NCI-H526 treated with DMSO at 0.1 percent for 48 hours (cell line): ENCODE measurements at regions not wholly inside any gene's neighbourhood (a gene's known extent, or its start where the extent isn't known, plus 50 kb on each side); places are given as distances from the start of the nearest gene placed in this dataset.
"Not testable (repeated sequence)": the region's sequence is repeated elsewhere in the genome, so short reads cannot be mapped to it uniquely, and the experiment has no call there.

Source experiments
- DNase-seq: peaks from one replicate; lab custom pipeline; 2025; lab: John Stamatoyannopoulos, UW

DNA sequence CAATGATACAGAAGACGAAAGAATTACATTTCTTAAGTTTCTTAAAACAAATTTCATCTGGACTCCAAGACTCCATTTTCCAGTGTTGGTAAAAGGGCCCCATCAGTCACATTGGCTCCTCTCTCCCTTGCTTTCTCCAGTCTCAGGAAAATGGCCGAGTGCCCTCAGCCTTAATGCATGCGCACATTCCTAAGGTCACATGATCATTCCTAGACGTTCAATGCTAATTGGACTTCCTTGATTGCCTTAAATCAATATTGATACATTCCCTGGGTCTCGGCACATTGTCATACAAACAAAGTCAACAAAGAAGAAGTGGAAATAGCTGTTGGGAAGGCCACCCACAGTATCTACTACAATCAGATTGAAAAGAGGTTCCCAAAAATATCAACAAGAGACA, 413.6 kb upstream of the GRAMD2B start:
- DNase-seq: no peak

GRCh38 chr5:126011526-126011925, 411.7 kb upstream of the GRAMD2B start:
- not testable (repeated sequence) for DNase-seq

GRCh38 chr5:126014676-126015075, 408.5 kb upstream of the GRAMD2B start:
- no peak for DNase-seq

DNA sequence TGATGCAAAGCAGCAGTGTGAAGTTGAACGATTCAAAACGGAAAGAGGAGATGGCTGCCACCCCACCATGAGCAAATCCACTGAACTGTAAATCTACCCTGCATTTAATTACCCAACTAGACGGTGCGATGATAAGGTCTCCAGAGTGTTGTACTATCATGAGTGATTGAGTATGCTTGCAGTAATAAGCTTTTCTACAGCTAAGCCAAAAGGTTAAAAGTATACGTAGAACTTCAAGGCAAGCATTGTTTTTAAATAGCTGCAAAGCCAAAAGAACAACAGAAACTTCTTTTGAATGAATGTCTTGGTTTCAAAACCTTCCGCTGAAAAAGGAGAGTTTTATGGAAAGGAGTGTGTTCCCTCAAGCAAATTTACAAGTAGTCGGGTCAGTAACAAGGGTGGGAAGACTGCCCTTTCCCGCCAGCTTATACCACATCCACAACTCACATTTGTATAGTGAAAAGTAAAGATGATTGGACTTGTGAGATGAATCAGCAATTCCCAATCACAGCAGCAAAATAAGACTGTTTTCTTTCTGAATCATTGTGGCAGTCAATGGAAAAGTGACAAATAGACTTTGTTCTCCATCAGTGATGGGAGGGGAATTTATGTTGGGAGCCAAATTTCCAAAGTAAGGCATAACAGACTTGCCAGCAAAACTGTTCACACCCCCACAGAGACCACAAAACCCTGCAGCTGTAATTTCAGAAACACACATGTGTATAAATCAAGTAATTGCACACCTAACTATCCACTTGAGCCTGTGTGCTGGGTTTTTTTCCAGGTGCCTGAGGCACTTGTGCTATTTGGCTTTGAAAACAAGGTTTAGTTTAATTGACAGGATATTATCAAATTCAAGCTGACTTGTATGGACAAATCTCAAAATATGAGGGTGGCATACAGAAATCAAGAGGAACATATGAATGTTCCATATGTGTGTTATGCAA, 407.7 kb upstream of the GRAMD2B start:
- peak; percentile 56 for DNase-seq

GRCh38 chr5:126016256-126016655, 407.0 kb upstream of the GRAMD2B start:
- DNase-seq: no peak

DNA sequence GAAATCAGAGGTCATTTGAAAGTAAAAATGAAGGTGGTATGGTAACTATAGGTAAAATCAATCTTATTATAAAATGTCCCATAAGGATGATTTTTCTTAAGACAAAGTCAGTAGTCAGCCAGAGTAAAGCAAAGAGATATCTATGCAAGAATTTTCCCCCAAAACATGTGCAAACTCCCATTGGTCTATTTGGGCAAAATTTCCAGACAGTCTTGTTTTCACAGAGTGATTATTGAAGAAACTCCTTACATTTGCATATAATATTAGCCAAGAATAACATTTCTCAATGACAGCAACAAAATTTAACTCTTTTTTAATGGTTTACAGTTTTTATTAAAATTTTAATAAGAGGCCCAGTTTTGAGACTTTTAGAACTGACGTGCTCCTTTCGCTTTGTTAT, 406.1 kb upstream of the GRAMD2B start:
- DNase-seq: no peak

- DNase-seq: no peak
These were observed 402.4 kb upstream of the GRAMD2B start for GRCh38 chr5:126020770-126021169.

GRCh38 chr5:126023994-126024441, 399.2 kb upstream of the GRAMD2B start:
- no peak for DNase-seq

GRCh38 chr5:126027149-126027548, 396.1 kb upstream of the GRAMD2B start:
- DNase-seq: no peak

GRCh38 chr5:126027652-126028051, 395.6 kb upstream of the GRAMD2B start:
- no peak for DNase-seq

DNA sequence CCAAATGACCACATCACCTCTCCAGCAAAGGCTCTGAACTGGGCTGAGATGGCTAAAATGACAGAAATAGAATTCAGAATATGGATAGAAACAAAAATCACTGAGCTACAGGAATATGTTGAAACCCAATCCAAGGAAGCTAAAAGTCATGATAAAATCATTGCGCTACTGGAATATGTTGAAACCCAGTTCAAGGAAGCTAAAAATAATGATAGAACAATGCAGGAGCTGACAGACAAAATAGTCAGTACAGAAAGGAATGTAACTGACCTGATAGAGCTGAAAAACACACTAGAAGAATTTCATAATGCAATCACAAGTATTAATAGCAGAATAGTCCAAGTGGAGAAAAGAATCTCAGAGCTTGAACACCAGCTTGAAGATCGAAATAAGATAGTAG, 394.9 kb upstream of the GRAMD2B start:
- DNase-seq: no peak

DNA sequence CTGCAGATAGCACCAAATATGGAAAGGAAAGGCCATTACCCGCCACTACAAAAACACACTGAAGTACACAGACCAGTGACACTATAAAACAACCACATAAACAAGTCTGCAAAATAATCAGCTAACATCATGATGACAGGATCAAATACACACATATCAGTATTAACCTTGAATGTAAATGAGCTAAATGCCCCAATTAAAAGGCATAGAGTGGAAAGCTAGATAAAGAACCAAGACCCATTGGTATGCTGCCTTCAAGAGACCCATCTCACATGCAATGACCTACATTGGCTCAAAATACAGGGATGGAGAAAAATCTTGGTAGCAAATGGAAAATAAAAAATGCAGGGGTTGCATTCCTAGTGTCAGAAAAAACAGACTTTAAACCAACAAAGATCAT, 393.9 kb upstream of the GRAMD2B start:
- not testable (repeated sequence) for DNase-seq

GRCh38 chr5:126030698-126031097, 392.5 kb upstream of the GRAMD2B start:
- no peak for DNase-seq

DNA sequence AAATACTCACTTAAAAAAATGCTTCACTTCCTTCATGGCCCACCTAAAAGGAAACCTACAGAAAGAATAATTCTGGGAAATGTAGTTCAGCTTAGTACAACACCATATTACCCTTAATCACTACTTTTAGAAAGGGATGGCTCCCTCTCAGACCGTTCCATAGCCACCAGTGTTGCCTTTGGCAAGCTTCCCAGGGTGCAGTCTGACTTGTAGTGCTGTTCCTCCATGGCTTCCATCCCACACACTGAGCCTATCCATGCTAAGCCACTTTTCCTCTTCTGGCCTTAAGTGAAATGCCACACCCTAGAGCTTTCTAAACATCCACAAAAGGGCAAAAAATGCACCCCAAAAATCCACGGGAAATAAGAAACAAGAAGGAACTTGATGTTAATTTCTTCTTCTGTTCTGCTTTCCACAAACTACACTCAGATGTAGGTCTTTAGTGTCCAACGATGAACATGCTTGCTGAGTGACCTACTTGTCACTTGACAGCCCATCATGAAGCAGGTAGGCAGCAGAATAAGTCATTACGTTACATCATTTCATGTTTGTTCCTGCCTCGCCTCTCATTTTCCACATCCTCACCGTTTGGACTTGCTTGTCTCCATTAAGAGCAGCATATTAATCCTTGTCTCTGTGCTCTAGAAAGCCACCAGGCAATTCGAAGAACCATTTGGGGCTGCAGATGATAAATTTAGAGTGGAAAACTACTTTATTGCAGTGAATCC, 391.1 kb upstream of the GRAMD2B start:
- no peak for DNase-seq

DNA sequence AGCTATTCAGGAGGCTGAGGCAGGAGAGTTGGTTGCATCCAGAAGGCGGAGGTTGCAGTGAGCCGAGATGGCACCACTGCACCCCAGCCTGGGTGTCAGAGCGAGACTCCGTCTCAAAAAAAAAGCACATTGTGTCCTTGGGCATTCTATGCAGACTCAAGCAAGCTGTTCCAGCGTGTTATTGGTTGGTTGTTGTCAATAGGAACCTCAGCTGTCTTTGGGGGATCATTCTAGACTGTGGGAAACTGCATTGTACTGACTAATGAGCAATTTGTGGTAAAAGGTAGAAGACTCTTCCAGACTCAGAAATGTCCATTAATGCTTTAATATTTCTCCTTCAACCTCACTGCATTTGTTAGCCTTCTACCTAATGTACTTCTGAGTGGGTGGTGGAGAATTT, 379.5 kb upstream of the GRAMD2B start:
- no peak for DNase-seq

DNA sequence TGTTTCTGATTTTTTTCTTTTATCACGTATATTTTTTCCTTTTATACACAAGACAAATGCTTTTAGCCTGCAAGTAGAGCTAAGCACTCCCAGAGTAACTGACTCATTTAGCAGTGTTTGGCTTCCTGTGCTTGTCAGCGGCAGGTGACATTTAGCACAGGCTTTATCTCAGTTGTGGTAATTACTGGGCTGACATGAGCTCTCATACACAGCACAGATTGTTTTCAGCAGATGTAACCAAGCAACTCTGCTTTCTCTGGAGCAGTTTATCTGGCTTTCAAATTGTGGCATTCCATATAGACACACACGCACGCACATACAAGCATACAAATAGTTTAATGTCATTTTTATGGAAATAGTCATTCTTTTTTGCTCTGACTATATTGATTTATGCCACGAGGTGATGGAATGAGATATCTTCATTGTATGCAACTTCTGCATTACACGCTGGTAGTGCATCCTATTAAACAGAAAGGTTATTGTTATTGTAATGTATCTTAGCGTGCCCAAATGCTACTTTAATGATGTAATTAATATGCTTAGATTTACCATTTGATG, 379.0 kb upstream of the GRAMD2B start:
- peak; percentile 14 for DNase-seq

- no peak for DNase-seq
These were observed 378.2 kb upstream of the GRAMD2B start for GRCh38 chr5:126044931-126045565.

DNA sequence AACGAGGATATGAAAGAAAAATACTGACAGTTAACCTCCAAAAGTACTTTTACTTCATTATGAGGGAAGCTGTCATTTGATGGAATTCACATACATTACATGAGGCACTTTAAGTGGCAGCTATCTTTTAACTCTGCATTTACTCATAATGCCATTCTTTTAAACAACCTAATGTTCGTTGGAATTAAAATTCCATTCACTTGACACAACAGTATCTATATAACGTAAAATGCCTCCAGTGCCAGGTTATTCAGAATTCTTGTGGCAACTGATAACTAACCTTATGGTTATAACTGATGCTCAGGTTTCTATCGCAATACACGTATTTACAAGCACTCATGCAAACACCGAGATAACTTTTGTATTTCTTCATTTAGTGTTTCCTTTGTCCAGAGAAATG, 376.9 kb upstream of the GRAMD2B start:
- no peak for DNase-seq

- DNase-seq: no peak
These were observed 376.2 kb upstream of the GRAMD2B start for GRCh38 chr5:126046846-126047571.

GRCh38 chr5:126052120-126052519, 371.1 kb upstream of the GRAMD2B start:
- no peak for DNase-seq

DNA sequence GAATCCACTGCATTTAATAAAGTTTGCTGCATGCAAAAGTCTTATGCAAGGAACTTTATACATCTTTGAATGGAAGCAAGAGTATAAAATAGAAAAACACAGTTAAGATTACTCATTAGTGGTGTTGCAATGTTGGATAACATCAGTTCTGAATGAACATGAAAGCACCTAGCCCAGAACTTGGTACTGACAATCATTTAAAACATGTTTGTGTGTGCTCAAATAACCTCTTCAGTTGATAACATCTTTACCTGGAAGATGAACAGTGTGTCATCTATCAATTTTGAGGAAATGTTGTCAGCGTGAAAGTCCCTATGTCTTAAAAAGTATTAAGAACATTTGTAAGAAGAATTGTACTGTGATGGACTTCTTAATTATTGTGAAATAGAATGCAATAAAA, 370.4 kb upstream of the GRAMD2B start:
- DNase-seq: no peak

DNA sequence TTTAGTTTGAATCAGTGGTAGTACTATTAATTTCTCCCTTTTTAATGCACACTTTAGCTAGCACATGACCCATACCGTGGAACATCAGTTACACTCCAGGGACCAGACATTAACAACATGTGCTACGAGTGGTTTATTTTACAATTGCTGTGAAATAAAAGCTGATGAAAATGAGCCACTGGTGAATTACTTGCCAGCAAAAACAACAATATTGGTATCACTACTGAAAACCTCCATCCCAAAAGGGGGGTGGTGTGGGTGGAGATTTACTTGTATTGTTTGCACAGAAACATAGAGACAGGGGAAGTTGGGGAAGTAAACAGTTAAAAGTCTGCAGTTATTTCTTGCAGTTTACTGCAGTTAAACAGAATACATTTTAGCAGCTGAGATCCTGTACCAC, 369.6 kb upstream of the GRAMD2B start:
- no peak for DNase-seq
